Myocyte (in vitro differentiated cells): ENCODE measurements at regions not wholly inside any gene's neighbourhood (a gene's known extent, or its start where the extent isn't known, plus 50 kb on each side); places are given as distances from the start of the nearest gene placed in this dataset.

Source experiments
- DNase-seq: peaks from one replicate; pipeline ENCODE4 v3.0.0-alpha.2; 2012; ENCODE audit warnings: low read depth

GRCh38 chr12:38138225-38139221 is 178.1 kb upstream of the ALG10B start:
- peak; percentile 80 for DNase-seq

GRCh38 chr12:38139456-38139855 is 177.1 kb upstream of the ALG10B start:
- DNase-seq, result no peak

GRCh38 chr12:38141239-38141638 is 175.3 kb upstream of the ALG10B start:
- DNase-seq, result no peak

- DNase-seq, result no peak
These were observed 174.7 kb upstream of the ALG10B start for GRCh38 chr12:38141861-38142260.

- DNase-seq, result no peak
These were observed 173.6 kb upstream of the ALG10B start for GRCh38 chr12:38142974-38143373.

GRCh38 chr12:38144049-38144448 is 172.5 kb upstream of the ALG10B start:
- DNase-seq, result no peak

GRCh38 chr12:38144601-38145436 is 171.8 kb upstream of the ALG10B start:
- DNase-seq, result no peak

GRCh38 chr12:38149395-38150073 is 167.0 kb upstream of the ALG10B start:
- no peak for DNase-seq

- no peak for DNase-seq
These were observed 164.4 kb upstream of the ALG10B start for GRCh38 chr12:38151991-38152700.

GRCh38 chr12:38152816-38153736 is 163.5 kb upstream of the ALG10B start:
- no peak for DNase-seq

GRCh38 chr12:38153737-38154061 is 162.9 kb upstream of the ALG10B start:
- no peak for DNase-seq

- no peak for DNase-seq
These were observed 162.2 kb upstream of the ALG10B start for GRCh38 chr12:38154096-38155019.

GRCh38 chr12:38155020-38155395 is 161.6 kb upstream of the ALG10B start:
- no peak for DNase-seq

GRCh38 chr12:38155526-38156496 is 160.8 kb upstream of the ALG10B start:
- no peak for DNase-seq

GRCh38 chr12:38156497-38157245 is 159.9 kb upstream of the ALG10B start:
- DNase-seq, result no peak

GRCh38 chr12:38157274-38157932 is 159.2 kb upstream of the ALG10B start:
- DNase-seq, result no peak
